Bronchial epithelial cell (primary cell): ENCODE measurements at regions not wholly inside any gene's neighbourhood (a gene's known extent, or its start where the extent isn't known, plus 50 kb on each side); places are given as distances from the start of the nearest gene placed in this dataset.

Source experiments
- DNase-seq: peaks from one replicate; pipeline ENCODE4 v3.0.0-alpha.2; 2010; ENCODE audit warnings: low read depth
- FAIRE-seq: peaks from 2 replicates; lab custom pipeline; 2011; peaks lifted over from hg19 to GRCh38; lab: Jason Lieb, UNC
- H3K27me3 ChIP-seq: 2 replicates; pipeline ENCODE4 v1.5.1; 2011; ENCODE audit warnings: low read length; ENCODE audit not compliant: control insufficient read depth, insufficient read depth
- H3K36me3 ChIP-seq: 2 replicates; pipeline ENCODE4 v1.5.1; 2011; ENCODE audit warnings: low read length; ENCODE audit not compliant: control insufficient read depth, insufficient read depth
- H3K4me3 ChIP-seq: 2 replicates; pipeline ENCODE4 v1.5.1; 2011; ENCODE audit warnings: mild to moderate bottlenecking, low read depth, low read length, control low read depth
- CTCF ChIP-seq: IDR thresholded peaks from 2 replicates; pipeline ENCODE4 v1.5.1; 2011; ENCODE audit warnings: mild to moderate bottlenecking, moderate library complexity, low read length, control low read depth, inconsistent platforms; ENCODE audit not compliant: insufficient read depth, severe bottlenecking

- DNase-seq, result no peak
- Histone ChIP-seq H3K36me3 (no peaks in the 10 kb centered on the region), H3K4me3 (no peak overlapping the region), H3K27me3 (no peaks in the 10 kb centered on the region)
- FAIRE-seq, result no peak
- no peak for TF ChIP-seq CTCF
Measured at GRCh38 chr3:181976526-181976925, 264.8 kb downstream of the SOX2 start.

DNA sequence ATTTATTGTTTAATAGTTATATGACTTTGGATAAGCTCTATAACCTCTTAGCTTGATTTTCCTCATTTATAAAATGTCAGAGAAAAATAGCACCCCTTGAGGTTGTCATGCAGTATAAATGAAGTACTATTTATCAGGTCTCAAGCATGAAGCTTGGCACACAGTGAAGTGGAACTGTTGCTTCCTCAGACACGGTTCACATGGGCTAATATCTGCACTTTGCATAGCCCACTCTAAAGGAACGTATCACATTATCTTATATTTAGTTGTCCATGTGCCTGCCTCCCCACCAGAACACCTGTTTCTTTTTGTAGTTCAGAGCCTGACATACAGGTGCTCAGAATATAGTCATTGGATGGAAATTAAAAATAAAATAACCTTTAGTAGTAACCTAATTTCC, 273.7 kb downstream of the SOX2 start:
- FAIRE-seq (no peak), DNase-seq (no peak)
- H3K27me3 ChIP-seq, result no peaks in the 10 kb centered on the region
- no peak overlapping the region for H3K4me3 ChIP-seq
- H3K36me3 ChIP-seq, result no peaks in the 10 kb centered on the region
- TF ChIP-seq CTCF, result no peak

DNA sequence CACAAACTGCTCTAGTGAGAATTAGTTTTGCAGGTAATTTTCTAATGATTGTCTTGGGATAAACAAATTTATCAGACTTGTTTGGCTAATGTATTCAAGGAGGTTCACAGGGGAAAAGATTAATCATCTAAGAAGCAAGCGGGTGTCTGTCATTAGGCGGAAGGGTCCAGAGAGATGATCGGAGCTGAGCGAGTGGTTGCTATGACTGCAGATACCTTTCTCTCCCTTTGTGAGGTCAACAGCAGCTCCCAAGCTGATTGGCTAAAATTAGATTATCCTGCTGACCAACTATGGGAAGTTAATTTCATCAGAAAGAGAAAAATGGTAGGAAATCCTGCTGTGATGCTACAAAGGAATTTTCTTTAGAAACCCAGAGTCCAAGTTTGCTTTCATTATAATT, 276.0 kb downstream of the SOX2 start:
- Histone ChIP-seq H3K27me3 (no peaks in the 10 kb centered on the region), H3K36me3 (no peaks in the 10 kb centered on the region), H3K4me3 (no peak overlapping the region)
- DNase-seq (no peak), FAIRE-seq (no peak)
- no peak for TF ChIP-seq CTCF

DNA sequence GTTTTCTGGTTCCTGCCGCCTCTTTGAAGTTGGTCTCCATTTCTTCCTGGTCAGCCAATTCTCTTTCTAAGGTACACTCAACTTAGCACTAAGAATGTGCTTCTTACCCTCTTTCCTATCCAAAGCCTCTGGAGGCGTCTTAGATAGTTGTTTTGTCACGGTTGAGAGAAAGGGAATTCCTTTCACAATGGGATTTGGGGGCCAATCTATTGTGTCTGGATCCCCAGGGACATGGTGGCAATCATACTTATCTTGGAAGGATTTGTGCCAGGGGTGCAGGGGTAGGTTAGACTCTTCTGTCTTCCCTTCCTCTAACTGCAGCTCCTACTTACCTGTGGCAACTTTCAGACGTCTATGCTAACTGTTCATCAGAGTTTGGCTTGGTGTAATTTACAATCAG, 287.1 kb downstream of the SOX2 start:
- DNase-seq (no peak), FAIRE-seq (no peak)
- H3K4me3 ChIP-seq, result no peak overlapping the region
- no peak for TF ChIP-seq CTCF
- H3K36me3 ChIP-seq, result no peaks in the 10 kb centered on the region
- H3K27me3 ChIP-seq, result no peaks in the 10 kb centered on the region

DNA sequence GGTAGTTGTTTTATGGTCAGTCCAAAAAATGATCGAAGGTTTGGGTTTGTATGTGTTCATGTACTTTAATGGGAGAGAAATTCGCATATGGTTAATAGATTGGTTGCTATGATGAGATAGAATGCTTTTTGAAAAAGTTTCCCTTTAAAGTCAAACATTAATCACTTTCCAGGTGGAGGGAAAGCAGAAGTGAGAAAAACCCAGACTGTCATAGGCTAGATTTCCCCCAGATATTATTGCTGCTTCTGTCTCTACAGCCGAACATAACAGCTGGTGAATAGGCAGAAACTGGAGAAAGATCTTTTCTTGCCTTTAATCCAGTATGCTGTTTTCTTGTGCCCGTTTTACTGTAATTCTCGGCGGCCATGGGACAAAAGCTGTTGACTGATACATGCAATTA, 287.6 kb downstream of the SOX2 start:
- H3K4me3 ChIP-seq, result no peak overlapping the region
- DNase-seq, result no peak
- no peaks in the 10 kb centered on the region for H3K36me3 ChIP-seq
- no peak for TF ChIP-seq CTCF
- H3K27me3 ChIP-seq, result no peaks in the 10 kb centered on the region
- FAIRE-seq, result no peak

GRCh38 chr3:182000447-182000846, 288.7 kb downstream of the SOX2 start:
- H3K4me3 ChIP-seq, result no peak overlapping the region
- H3K36me3 ChIP-seq, result no peaks in the 10 kb centered on the region
- FAIRE-seq (no peak), DNase-seq (no peak)
- H3K27me3 ChIP-seq, result no peaks in the 10 kb centered on the region
- TF ChIP-seq CTCF, result no peak
